Neural crest cell (in vitro differentiated cells): ENCODE measurements at regions not wholly inside any gene's neighbourhood (a gene's known extent, or its start where the extent isn't known, plus 50 kb on each side); places are given as distances from the start of the nearest gene placed in this dataset.
A peak's percentile ranks its signal among the peaks of the same experiment; 100 is the strongest.

Source experiments
- DNase-seq: peaks from one replicate; pipeline ENCODE4 v3.0.0; 2021; ENCODE audit warnings: low read depth, mixed read lengths, low spot score
- H3K27ac Mint-ChIP-seq: one replicate; pipeline ENCODE4 v1.8.0; 2021; ENCODE audit warnings: mild to moderate bottlenecking, mixed read lengths; ENCODE audit not compliant: unreplicated experiment
- H3K27me3 Mint-ChIP-seq: 2 replicates; pipeline ENCODE4 v1.8.0; 2021; ENCODE audit warnings: low read depth, mild to moderate bottlenecking, mixed read lengths
- H3K36me3 Mint-ChIP-seq: 2 replicates; pipeline ENCODE4 v1.8.0; 2021; ENCODE audit warnings: low read depth, mild to moderate bottlenecking, mixed read lengths
- H3K4me1 Mint-ChIP-seq: 2 replicates; pipeline ENCODE4 v1.8.0; 2021; ENCODE audit warnings: mixed read lengths
- H3K4me3 Mint-ChIP-seq: one replicate; pipeline ENCODE4 v1.8.0; 2021; ENCODE audit warnings: mild to moderate bottlenecking, mixed read lengths
- H3K9me3 Mint-ChIP-seq: 2 replicates; pipeline ENCODE4 v1.8.0; 2021; ENCODE audit warnings: mixed read lengths
- CTCF ChIP-seq: fragments of 200-600 bp; sonication (generic); conservative IDR thresholded peaks from 2 replicates; pipeline ENCODE4 v1.5.0; 2021; ENCODE audit warnings: antibody characterized with exemption, mild to moderate bottlenecking

- peaks cover 1% of the 10 kb centered on the region for H3K4me1 Mint-ChIP-seq
- H3K27ac Mint-ChIP-seq: no peak overlapping the region
- no peak for TF ChIP-seq CTCF
- H3K4me3 Mint-ChIP-seq: no peak overlapping the region
- H3K27me3 Mint-ChIP-seq: no peaks in the 10 kb centered on the region
- DNase-seq: no peak
- H3K36me3 Mint-ChIP-seq: peaks cover 10% of the 10 kb centered on the region
- peaks cover 12% of the 10 kb centered on the region for H3K9me3 Mint-ChIP-seq
Measured at GRCh38 chr2:204432196-204432595, 113.1 kb upstream of the PARD3B start.

GRCh38 chr2:204434660-204435462 is 110.4 kb upstream of the PARD3B start:
- Mint-ChIP-seq H3K27ac (no peak overlapping the region), H3K4me1 (peaks cover 21% of the 10 kb centered on the region), H3K4me3 (no peak overlapping the region), H3K27me3 (no peaks in the 10 kb centered on the region), H3K36me3 (peaks cover 12% of the 10 kb centered on the region), H3K9me3 (peaks cover 21% of the 10 kb centered on the region)
- no peak for DNase-seq
- TF ChIP-seq CTCF: no peak

- TF ChIP-seq CTCF: no peak
- peaks cover 21% of the 10 kb centered on the region for H3K4me1 Mint-ChIP-seq
- no peaks in the 10 kb centered on the region for H3K27me3 Mint-ChIP-seq
- H3K4me3 Mint-ChIP-seq: no peak overlapping the region
- H3K9me3 Mint-ChIP-seq: peaks cover 23% of the 10 kb centered on the region
- no peak overlapping the region for H3K27ac Mint-ChIP-seq
- peaks cover 15% of the 10 kb centered on the region for H3K36me3 Mint-ChIP-seq
- DNase-seq: no peak
Measured at GRCh38 chr2:204436230-204436629, 109.0 kb upstream of the PARD3B start.

GRCh38 chr2:204437408-204437807 is 107.9 kb upstream of the PARD3B start:
- Mint-ChIP-seq H3K36me3 (peaks cover 11% of the 10 kb centered on the region), H3K27ac (peak overlapping the region; percentile 88)
- no peak for TF ChIP-seq CTCF

GRCh38 chr2:204437815-204438756 is 107.2 kb upstream of the PARD3B start:
- peaks cover 21% of the 10 kb centered on the region for H3K4me1 Mint-ChIP-seq
- no peak for DNase-seq
- peak overlapping the region; percentile 88 for H3K27ac Mint-ChIP-seq
- H3K4me3 Mint-ChIP-seq: peak overlapping the region; percentile 29
- peaks cover 17% of the 10 kb centered on the region for H3K9me3 Mint-ChIP-seq
- no peaks in the 10 kb centered on the region for H3K27me3 Mint-ChIP-seq
- H3K36me3 Mint-ChIP-seq: peaks cover 5% of the 10 kb centered on the region
- TF ChIP-seq CTCF: no peak

More at GRCh38 chr2:204437408-204437807, 107.9 kb upstream of the PARD3B start:
- H3K4me3 Mint-ChIP-seq: peak overlapping the region; percentile 29
- H3K9me3 Mint-ChIP-seq: peaks cover 20% of the 10 kb centered on the region
- DNase-seq: no peak
- no peaks in the 10 kb centered on the region for H3K27me3 Mint-ChIP-seq
- peaks cover 21% of the 10 kb centered on the region for H3K4me1 Mint-ChIP-seq
